ENCODE measurements at regions not wholly inside any gene's neighbourhood (a gene's known extent, or its start where the extent isn't known, plus 50 kb on each side); places are given as distances from the start of the nearest gene placed in this dataset.

DNA sequence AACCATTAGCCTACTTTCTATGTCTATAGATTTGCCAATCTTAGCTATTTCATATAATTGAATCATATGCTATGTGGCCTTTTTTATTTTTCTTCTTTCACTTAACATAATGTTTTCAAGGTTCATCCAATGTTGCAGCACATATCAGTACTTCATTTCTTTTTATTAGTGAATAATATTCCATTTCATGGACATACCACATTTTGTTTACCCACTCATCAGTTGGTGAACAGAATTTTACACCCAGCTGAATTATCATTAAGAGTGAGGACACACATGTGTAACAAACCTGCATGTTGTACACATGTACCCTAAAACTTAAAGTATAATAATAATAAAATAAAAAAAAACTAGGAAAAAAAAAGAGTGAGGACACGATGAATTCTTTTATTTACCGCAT, 81.7 kb upstream of the C3orf80 start:
- TF ChIP-seq, protein P1, sequence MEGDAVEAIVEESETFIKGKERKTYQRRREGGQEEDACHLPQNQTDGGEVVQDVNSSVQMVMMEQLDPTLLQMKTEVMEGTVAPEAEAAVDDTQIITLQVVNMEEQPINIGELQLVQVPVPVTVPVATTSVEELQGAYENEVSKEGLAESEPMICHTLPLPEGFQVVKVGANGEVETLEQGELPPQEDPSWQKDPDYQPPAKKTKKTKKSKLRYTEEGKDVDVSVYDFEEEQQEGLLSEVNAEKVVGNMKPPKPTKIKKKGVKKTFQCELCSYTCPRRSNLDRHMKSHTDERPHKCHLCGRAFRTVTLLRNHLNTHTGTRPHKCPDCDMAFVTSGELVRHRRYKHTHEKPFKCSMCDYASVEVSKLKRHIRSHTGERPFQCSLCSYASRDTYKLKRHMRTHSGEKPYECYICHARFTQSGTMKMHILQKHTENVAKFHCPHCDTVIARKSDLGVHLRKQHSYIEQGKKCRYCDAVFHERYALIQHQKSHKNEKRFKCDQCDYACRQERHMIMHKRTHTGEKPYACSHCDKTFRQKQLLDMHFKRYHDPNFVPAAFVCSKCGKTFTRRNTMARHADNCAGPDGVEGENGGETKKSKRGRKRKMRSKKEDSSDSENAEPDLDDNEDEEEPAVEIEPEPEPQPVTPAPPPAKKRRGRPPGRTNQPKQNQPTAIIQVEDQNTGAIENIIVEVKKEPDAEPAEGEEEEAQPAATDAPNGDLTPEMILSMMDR (IDR thresholded peaks at IDR 0.05) = no peak
- no peak for TF ChIP-seq POLR2A (IDR thresholded peaks at IDR 0.05)

Data from uterus (tissue), 2 donors.